A549 (cell line): ENCODE measurements at regions not wholly inside any gene's neighbourhood (a gene's known extent, or its start where the extent isn't known, plus 50 kb on each side); places are given as distances from the start of the nearest gene placed in this dataset.

Source experiments
- ATAC-seq, 2 experiments: fragments of 200-7000 bp in 1 of 2; fragments of >200 bp in 1 of 2; cut with Nextera tagmentation in 1 of 2; cut with Tn5 transposase in 1 of 2; 3 replicates each; pipeline versions ENCODE4 v1.8.0 to v1.9.1; 2018 to 2020; ENCODE audit warnings: mild to moderate bottlenecking in 1 of 2, moderate library complexity in 1 of 2
- CTCF ChIA-PET: fragments of 300-600 bp; sonication (Branson Sonifier 250); formaldehyde crosslinking; extraction: SDS; loops from one replicate; lab custom pipeline; 2021; ENCODE audit warnings: antibody characterized with exemption, inconsistent platforms; lab: Yijun Ruan, JAX
- POLR2A ChIA-PET: fragments of 350-600 bp; formaldehyde crosslinking; extraction: SDS; loops from one replicate; lab custom pipeline; 2021; ENCODE audit warnings: antibody characterized with exemption, inconsistent platforms; lab: Yijun Ruan, JAX
- DNase-seq, 2 experiments: peaks; one replicate each; pipeline versions ENCODE4 v3.0.0 to v3.0.0-alpha.2; 2011 to 2016; ENCODE audit warnings: low read depth in 1 of 2, low spot score in 1 of 2
- FAIRE-seq: peaks from 2 replicates; lab custom pipeline; 2011; peaks lifted over from hg19 to GRCh38; lab: Jason Lieb, UNC
- H3K27ac ChIP-seq, 2 experiments: fragments of >200 bp; sonication (Bioruptor Twin); formaldehyde crosslinking; 3 replicates each; pipeline ENCODE4 v1.5.1; 2016 to 2017
- H3K4me1 ChIP-seq: fragments of >200 bp; sonication (Bioruptor Twin); formaldehyde crosslinking; 3 replicates; pipeline ENCODE4 v1.6.1; 2016
- H3K4me2 ChIP-seq: fragments of >200 bp; sonication (Bioruptor Twin); formaldehyde crosslinking; 3 replicates; pipeline ENCODE4 v1.6.1; 2016
- H3K4me3 ChIP-seq: fragments of >200 bp; sonication (Bioruptor Twin); formaldehyde crosslinking; 3 replicates; pipeline ENCODE4 v1.5.1; 2016
- H3K9me3 ChIP-seq: fragments of >200 bp; sonication (Bioruptor Twin); formaldehyde crosslinking; 3 replicates; pipeline ENCODE4 v1.6.1; 2016
- ATOH8 ChIP-seq: fragments of 250-450 bp; sonication (Bioruptor Pico); IDR thresholded peaks from 2 replicates; pipeline ENCODE4 v1.5.0; 2020; ENCODE audit warnings: low read depth, mild to moderate bottlenecking, moderate library complexity
- BCL3 ChIP-seq: fragments of >200 bp; sonication (Bioruptor Twin); formaldehyde crosslinking; IDR thresholded peaks from 3 replicates; pipeline ENCODE4 v1.6.1; 2016
- CBX2 ChIP-seq: fragments of 200-600 bp; sonication (generic); IDR thresholded peaks from 2 replicates; pipeline ENCODE4 v1.6.1; 2016; ENCODE audit warnings: low read depth, mild to moderate bottlenecking, borderline replicate concordance
- CEBPB ChIP-seq, 2 experiments: fragments of >200 bp in 1 of 2; sonication (Bioruptor Twin) in 1 of 2; formaldehyde crosslinking in 1 of 2; IDR thresholded peaks; 2 replicates each; pipeline ENCODE4 v1.6.1; 2012 to 2016
- CHD4 ChIP-seq: fragments of 200-600 bp; sonication (generic); IDR thresholded peaks from 2 replicates; pipeline ENCODE4 v1.6.1; 2016; ENCODE audit warnings: antibody characterized with exemption, mild to moderate bottlenecking, borderline replicate concordance
- CTCF ChIP-seq: fragments of >200 bp; sonication (Bioruptor Twin); formaldehyde crosslinking; IDR thresholded peaks from 3 replicates; pipeline ENCODE4 v1.5.1; 2016
- E2F6 ChIP-seq: IDR thresholded peaks from 2 replicates; pipeline ENCODE4 v1.6.1; 2012; ENCODE audit warnings: low read depth, borderline replicate concordance
- EHMT2 ChIP-seq: fragments of 200-600 bp; sonication (generic); IDR thresholded peaks from 2 replicates; pipeline ENCODE4 v1.6.1; 2016; ENCODE audit warnings: antibody characterized with exemption, low read depth, mild to moderate bottlenecking, moderate library complexity
- EP300 ChIP-seq, 2 experiments: fragments of >200 bp; sonication (Bioruptor Twin); formaldehyde crosslinking; IDR thresholded peaks; 2 replicates in 1 of 2; 3 replicates in 1 of 2; pipeline ENCODE4 v1.6.1; 2016 to 2017
- ESRRA ChIP-seq: fragments of 150-350 bp; IDR thresholded peaks from 2 replicates; pipeline ENCODE4 v1.6.1; 2014; ENCODE audit warnings: mild to moderate bottlenecking, low read length, borderline replicate concordance
- FOSB ChIP-seq: fragments of 250-450 bp; sonication (Bioruptor Pico); IDR thresholded peaks from 2 replicates; pipeline ENCODE4 v1.5.0; 2020; ENCODE audit warnings: mild to moderate bottlenecking, moderate library complexity
- FOXS1 ChIP-seq: fragments of 250-450 bp; sonication (Bioruptor Pico); IDR thresholded peaks from 2 replicates; pipeline ENCODE4 v1.5.0; 2020; ENCODE audit warnings: mild to moderate bottlenecking, moderate library complexity
- GATA3 ChIP-seq: IDR thresholded peaks from 2 replicates; pipeline ENCODE4 v1.6.1; 2012; ENCODE audit warnings: borderline replicate concordance
- HMGXB4 ChIP-seq: fragments of 250-450 bp; sonication (Bioruptor Pico); IDR thresholded peaks from 2 replicates; pipeline ENCODE4 v1.5.0; 2021; ENCODE audit warnings: mild to moderate bottlenecking, moderate library complexity, borderline replicate concordance
- HOXB13 ChIP-seq: fragments of 250-450 bp; sonication (Bioruptor Pico); IDR thresholded peaks from 2 replicates; pipeline ENCODE4 v1.5.0; 2020; ENCODE audit warnings: low read depth, mild to moderate bottlenecking, moderate library complexity
- HOXB5 ChIP-seq: fragments of 250-450 bp; sonication (Bioruptor Pico); IDR thresholded peaks from 2 replicates; pipeline ENCODE4 v1.5.0; 2020; ENCODE audit warnings: mild to moderate bottlenecking, moderate library complexity
- JUN ChIP-seq, 2 experiments: fragments of >200 bp; sonication (Bioruptor Twin); formaldehyde crosslinking; IDR thresholded peaks; 2 replicates in 1 of 2; 3 replicates in 1 of 2; pipeline ENCODE4 v1.6.1; 2016 to 2017
- JUNB ChIP-seq: fragments of >200 bp; sonication (Bioruptor Twin); formaldehyde crosslinking; IDR thresholded peaks from 2 replicates; pipeline ENCODE4 v1.6.1; 2016
- KDM5A ChIP-seq: fragments of 200-600 bp; sonication (generic); IDR thresholded peaks from 2 replicates; pipeline ENCODE4 v1.6.1; 2016; ENCODE audit warnings: antibody characterized with exemption, mild to moderate bottlenecking
- PBX3 ChIP-seq: IDR thresholded peaks from 2 replicates; pipeline ENCODE4 v1.6.1; 2012
- POLR2A ChIP-seq: IDR thresholded peaks from 2 replicates; pipeline ENCODE4 v1.6.1; 2012; ENCODE audit warnings: mild to moderate bottlenecking, low read length
- POLR2AphosphoS2 ChIP-seq: conservative IDR thresholded peaks from 2 replicates; pipeline ENCODE4 v1.6.1; 2012; ENCODE audit warnings: low read length, improper control_type of control experiment, inconsistent platforms
- RAD21 ChIP-seq, 2 experiments: fragments of >200 bp in 1 of 2; sonication (Bioruptor Twin) in 1 of 2; formaldehyde crosslinking in 1 of 2; IDR thresholded peaks in 1 of 2; conservative IDR thresholded peaks in 1 of 2; 2 replicates in 1 of 2; 3 replicates in 1 of 2; pipeline ENCODE4 v1.6.1; 2012 to 2018; ENCODE audit warnings: inconsistent platforms in 1 of 2
- RARB ChIP-seq: fragments of 250-450 bp; sonication (Bioruptor Pico); IDR thresholded peaks from 2 replicates; pipeline ENCODE4 v1.8.0; 2021; ENCODE audit warnings: mild to moderate bottlenecking, moderate library complexity
- RFX5 ChIP-seq: fragments of 450-650 bp; IDR thresholded peaks from 2 replicates; pipeline ENCODE4 v1.7.1; 2014; ENCODE audit warnings: antibody characterized with exemption, mild to moderate bottlenecking, moderate library complexity
- SMC3 ChIP-seq: fragments of >200 bp; sonication (Bioruptor Twin); formaldehyde crosslinking; IDR thresholded peaks from 3 replicates; pipeline ENCODE4 v1.6.1; 2018; ENCODE audit warnings: inconsistent platforms
- SREBF2 ChIP-seq: fragments of 450-650 bp; IDR thresholded peaks from 2 replicates; pipeline ENCODE4 v1.6.1; 2014; ENCODE audit warnings: mild to moderate bottlenecking, moderate library complexity
- TP53 ChIP-seq: fragments of 250-450 bp; sonication (Bioruptor Pico); IDR thresholded peaks from 2 replicates; pipeline ENCODE4 v1.5.0; 2021; ENCODE audit warnings: mild to moderate bottlenecking, moderate library complexity
- ZC3H11A ChIP-seq: fragments of 450-650 bp; IDR thresholded peaks from 2 replicates; pipeline ENCODE4 v1.6.1; 2014; ENCODE audit warnings: antibody characterized with exemption, mild to moderate bottlenecking
- ZNF302 ChIP-seq: fragments of 250-450 bp; sonication (Bioruptor Pico); IDR thresholded peaks from 2 replicates; pipeline ENCODE4 v1.9.0; 2021; ENCODE audit warnings: inconsistent platforms, mild to moderate bottlenecking, moderate library complexity
- ZSCAN20 ChIP-seq: fragments of 250-450 bp; sonication (Bioruptor Pico); IDR thresholded peaks from 2 replicates; pipeline ENCODE4 v1.8.0; 2022; ENCODE audit warnings: mild to moderate bottlenecking, moderate library complexity
- WGBS: methylation state at CpG from one replicate; pipeline ENCODE4 v1.1.6; 2017; ENCODE audit errors: missing lambda C conversion rate; 5-methylcytosine and 5-hydroxymethylcytosine counted together

GRCh38 chr4:127155116-127155515 lies 477.6 kb upstream of the INTU start:
- H3K4me2 ChIP-seq: no peak overlapping the region
- ChIA-PET POLR2A (no interaction called here), CTCF (no interaction called here)
- TF ChIP-seq CEBPB (IDR thresholded peaks at IDR 0.05): no peak
- TF ChIP-seq RARB (CRISPR knock-in tag): no peak
- TF ChIP-seq JUN (IDR thresholded peaks at IDR 0.05): no peak
- TF ChIP-seq SREBF2: no peak
- TF ChIP-seq HOXB13 (CRISPR knock-in tag): no peak
- TF ChIP-seq ESRRA: no peak
- TF ChIP-seq ATOH8: no peak
- no peak for TF ChIP-seq POLR2A
- no peak for TF ChIP-seq GATA3
- TF ChIP-seq CHD4: no peak
- no peak for TF ChIP-seq HOXB5 (CRISPR knock-in tag)
- no peak for TF ChIP-seq PBX3
- TF ChIP-seq RFX5: no peak
- no peak for TF ChIP-seq ZSCAN20 (CRISPR knock-in tag)
- TF ChIP-seq FOXS1 (CRISPR knock-in tag): no peak
- TF ChIP-seq EP300 (IDR thresholded peaks at IDR 0.05): no peak
- TF ChIP-seq POLR2AphosphoS2: no peak
- no peak for TF ChIP-seq RAD21 (conservative IDR thresholded peaks at IDR 0.05 in 1 of 2, IDR thresholded peaks at IDR 0.05 in 1 of 2)
- no peaks in the 10 kb centered on the region for H3K9me3 ChIP-seq
- ATAC-seq (no peak), DNase-seq (no peak), FAIRE-seq (no peak)
- 6% methylated on average over 2 of the region's 2 CpGs for WGBS
- H3K4me3 ChIP-seq: no peak overlapping the region
- H3K4me1 ChIP-seq: no peaks in the 10 kb centered on the region
- H3K27ac ChIP-seq: no peak overlapping the region

- TF ChIP-seq KDM5A: no peak
- TF ChIP-seq ATOH8: no peak
- no peak for TF ChIP-seq SREBF2
- no peak for TF ChIP-seq SMC3
- no peak for TF ChIP-seq ZNF302 (CRISPR knock-in tag)
- TF ChIP-seq CTCF: no peak
- no peak for TF ChIP-seq HMGXB4
- TF ChIP-seq BCL3: no peak
- no peak for TF ChIP-seq JUNB
- TF ChIP-seq CBX2: no peak
- no peak for TF ChIP-seq FOSB (CRISPR knock-in tag)
- TF ChIP-seq TP53: no peak
- TF ChIP-seq E2F6: no peak
- no peak for TF ChIP-seq EHMT2
- no peak for TF ChIP-seq ZC3H11A
- TF ChIP-seq, all 56 proteins: peak for 0
- Histone ChIP-seq H3K4me3 (no peak overlapping the region), H3K4me2 (no peak overlapping the region), H3K4me1 (no peaks in the 10 kb centered on the region), H3K9me3 (no peaks in the 10 kb centered on the region), H3K27ac (no peak overlapping the region)
- WGBS: 9% methylated on average over 1 of the region's 1 CpG
- CTCF ChIA-PET: no interaction called here
- no peak for DNase-seq
- no peak for ATAC-seq
- POLR2A ChIA-PET: no interaction called here
- FAIRE-seq: no peak
Observed at GRCh38 chr4:127155555-127155954, 477.2 kb upstream of the INTU start.
